ENCODE measurements at regions not wholly inside any gene's neighbourhood (a gene's known extent, or its start where the extent isn't known, plus 50 kb on each side); places are given as distances from the start of the nearest gene placed in this dataset.

DNA sequence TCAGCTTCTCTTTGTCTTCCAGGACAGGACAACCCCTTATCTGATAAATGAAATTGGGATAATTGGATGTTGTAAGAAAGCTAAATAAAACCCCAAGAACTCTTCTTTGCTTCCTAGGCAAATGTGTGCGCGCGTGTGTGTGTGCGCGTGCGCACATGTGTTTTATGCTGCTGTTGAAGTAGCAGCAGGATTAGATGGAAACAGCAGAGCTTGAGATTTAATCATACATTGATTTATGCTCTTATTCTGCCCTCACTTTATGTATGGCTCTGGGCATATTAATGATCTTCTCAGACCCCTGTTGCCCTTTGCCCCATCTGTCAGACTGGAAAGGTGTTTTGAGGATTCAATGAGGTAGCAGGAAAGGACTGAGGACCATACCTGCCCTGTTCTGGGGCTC, 324.0 kb upstream of the MAP3K7 start:
- Histone ChIP-seq H3K36me3 (no peaks in the 10 kb centered on the region), H3K4me1 (no peaks in the 10 kb centered on the region), H3K27me3 (no peaks in the 10 kb centered on the region), H3K9me3 (no peaks in the 10 kb centered on the region), H3K27ac (no peak overlapping the region), H3K4me3 (no peak overlapping the region)
- DNase-seq = no peak
- TF ChIP-seq, protein P1, sequence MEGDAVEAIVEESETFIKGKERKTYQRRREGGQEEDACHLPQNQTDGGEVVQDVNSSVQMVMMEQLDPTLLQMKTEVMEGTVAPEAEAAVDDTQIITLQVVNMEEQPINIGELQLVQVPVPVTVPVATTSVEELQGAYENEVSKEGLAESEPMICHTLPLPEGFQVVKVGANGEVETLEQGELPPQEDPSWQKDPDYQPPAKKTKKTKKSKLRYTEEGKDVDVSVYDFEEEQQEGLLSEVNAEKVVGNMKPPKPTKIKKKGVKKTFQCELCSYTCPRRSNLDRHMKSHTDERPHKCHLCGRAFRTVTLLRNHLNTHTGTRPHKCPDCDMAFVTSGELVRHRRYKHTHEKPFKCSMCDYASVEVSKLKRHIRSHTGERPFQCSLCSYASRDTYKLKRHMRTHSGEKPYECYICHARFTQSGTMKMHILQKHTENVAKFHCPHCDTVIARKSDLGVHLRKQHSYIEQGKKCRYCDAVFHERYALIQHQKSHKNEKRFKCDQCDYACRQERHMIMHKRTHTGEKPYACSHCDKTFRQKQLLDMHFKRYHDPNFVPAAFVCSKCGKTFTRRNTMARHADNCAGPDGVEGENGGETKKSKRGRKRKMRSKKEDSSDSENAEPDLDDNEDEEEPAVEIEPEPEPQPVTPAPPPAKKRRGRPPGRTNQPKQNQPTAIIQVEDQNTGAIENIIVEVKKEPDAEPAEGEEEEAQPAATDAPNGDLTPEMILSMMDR (IDR thresholded peaks at IDR 0.05) = no peak
- intact Hi-C loops (cut with DNase I; ENCODE audit: low total_unique reads) = no loop called here

- no peak for DNase-seq
- Histone ChIP-seq H3K9me3 (no peaks in the 10 kb centered on the region), H3K4me3 (no peak overlapping the region), H3K27me3 (no peaks in the 10 kb centered on the region), H3K27ac (no peak overlapping the region), H3K4me1 (no peaks in the 10 kb centered on the region), H3K36me3 (no peaks in the 10 kb centered on the region)
- TF ChIP-seq, protein P1 (IDR thresholded peaks at IDR 0.05) = no peak
- intact Hi-C loops (cut with DNase I; ENCODE audit: low total_unique reads) = no loop called here
These were observed 321.2 kb upstream of the MAP3K7 start for GRCh38 chr6:90907931-90908655.

DNA sequence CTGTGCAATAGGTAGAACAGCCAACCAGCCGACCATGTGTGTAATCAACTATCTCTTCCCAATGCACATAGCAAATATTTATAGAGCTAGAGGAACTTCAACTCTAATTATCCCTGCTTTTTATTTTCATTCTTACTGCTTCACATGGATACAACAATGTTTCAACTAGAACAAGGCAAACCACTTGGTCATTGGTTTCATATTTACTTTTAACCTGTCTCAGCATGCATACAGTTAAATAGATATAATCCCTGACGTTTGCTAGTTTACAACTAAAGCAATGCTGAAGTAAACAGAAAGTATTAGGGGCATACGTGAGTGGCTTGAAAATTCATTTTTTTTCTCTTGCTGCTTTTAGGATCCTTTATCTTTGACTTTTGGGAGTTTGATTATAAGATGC, 318.5 kb upstream of the MAP3K7 start:
- no peaks in the 10 kb centered on the region for H3K4me1 ChIP-seq
- H3K36me3 ChIP-seq = no peaks in the 10 kb centered on the region
- intact Hi-C loops (cut with DNase I; ENCODE audit: low total_unique reads) = no loop called here
- no peak overlapping the region for H3K4me3 ChIP-seq
- no peak for DNase-seq
- no peak overlapping the region for H3K27ac ChIP-seq
- H3K9me3 ChIP-seq = no peaks in the 10 kb centered on the region
- no peaks in the 10 kb centered on the region for H3K27me3 ChIP-seq
- TF ChIP-seq, protein P1 (IDR thresholded peaks at IDR 0.05) = no peak

DNA sequence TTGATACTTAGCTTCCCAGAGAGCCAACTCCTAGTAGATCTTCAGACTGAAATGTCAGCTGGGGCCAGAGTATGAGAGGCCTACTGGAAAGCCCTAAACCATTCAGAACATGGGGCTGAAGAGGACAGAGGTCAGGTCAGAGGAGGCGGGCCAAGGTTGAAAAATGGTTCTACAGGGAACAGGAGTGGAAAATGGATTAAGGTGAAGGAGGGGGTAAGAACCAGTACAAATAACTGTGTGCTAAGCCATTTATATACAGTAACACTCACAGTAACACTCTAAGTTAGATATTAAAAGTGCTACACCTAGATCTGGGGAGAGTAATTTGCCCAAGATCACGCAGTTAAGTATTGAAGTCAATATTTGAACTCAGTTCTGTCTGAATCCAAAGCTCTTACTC, 313.2 kb upstream of the MAP3K7 start:
- no peak overlapping the region for H3K27ac ChIP-seq
- intact Hi-C loops (cut with DNase I; ENCODE audit: low total_unique reads) = no loop called here
- no peaks in the 10 kb centered on the region for H3K4me1 ChIP-seq
- TF ChIP-seq, protein P1 (IDR thresholded peaks at IDR 0.05) = no peak
- no peaks in the 10 kb centered on the region for H3K9me3 ChIP-seq
- no peaks in the 10 kb centered on the region for H3K27me3 ChIP-seq
- no peak for DNase-seq
- no peak overlapping the region for H3K4me3 ChIP-seq
- no peaks in the 10 kb centered on the region for H3K36me3 ChIP-seq

DNA sequence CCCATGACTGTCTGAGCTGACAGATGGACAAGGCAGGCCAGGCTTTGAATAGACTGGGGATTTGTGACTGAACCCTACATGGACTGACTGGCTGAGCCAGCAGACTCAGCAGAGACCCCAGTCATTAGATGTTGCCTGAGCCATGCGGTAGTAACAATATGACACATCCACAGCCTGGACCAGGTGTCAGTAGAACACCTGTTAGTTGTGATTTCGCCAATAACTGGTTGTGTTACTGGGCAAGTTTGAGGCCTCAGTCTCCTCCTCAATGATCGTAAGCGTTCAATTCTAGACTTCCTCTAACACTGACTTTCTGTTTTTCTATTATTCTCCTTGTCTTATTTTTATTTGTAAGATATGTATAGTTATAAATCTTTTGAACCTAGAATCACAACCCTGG, 311.9 kb upstream of the MAP3K7 start:
- Histone ChIP-seq H3K9me3 (no peaks in the 10 kb centered on the region), H3K4me3 (no peak overlapping the region)
- TF ChIP-seq, protein P1 (IDR thresholded peaks at IDR 0.05) = no peak

More for the DNA sequence above, 311.9 kb upstream of the MAP3K7 start:
- H3K27me3 ChIP-seq = no peaks in the 10 kb centered on the region
- DNase-seq = no peak
- no peaks in the 10 kb centered on the region for H3K36me3 ChIP-seq
- no peaks in the 10 kb centered on the region for H3K4me1 ChIP-seq
- intact Hi-C loops (cut with DNase I; ENCODE audit: low total_unique reads) = no loop called here
- no peak overlapping the region for H3K27ac ChIP-seq
